Esophagus squamous epithelium (tissue), 4 donors: ENCODE measurements at regions not wholly inside any gene's neighbourhood (a gene's known extent, or its start where the extent isn't known, plus 50 kb on each side); places are given as distances from the start of the nearest gene placed in this dataset.

ENCODE experiments used
- POLR2A ChIP-seq, 4 donors: fragments of 450-650 bp; IDR thresholded peaks; one replicate each; pipeline ENCODE4 v1.6.1; 2017; ENCODE audit warnings: antibody characterized with exemption in 4 of 4, mild to moderate bottlenecking in 4 of 4, moderate library complexity in 3 of 4
- TF ChIP-seq, protein P1 (sequence below), 6 experiments: fragments of 450-650 bp in 4 of 6; fragments of 200-600 bp in 2 of 6; sonication (generic) in 2 of 6; IDR thresholded peaks; one replicate each; pipeline ENCODE4 v1.5.1; 2016 to 2019; ENCODE audit warnings: antibody characterized with exemption in 6 of 6, mild to moderate bottlenecking in 4 of 6, moderate library complexity in 4 of 6

DNA sequence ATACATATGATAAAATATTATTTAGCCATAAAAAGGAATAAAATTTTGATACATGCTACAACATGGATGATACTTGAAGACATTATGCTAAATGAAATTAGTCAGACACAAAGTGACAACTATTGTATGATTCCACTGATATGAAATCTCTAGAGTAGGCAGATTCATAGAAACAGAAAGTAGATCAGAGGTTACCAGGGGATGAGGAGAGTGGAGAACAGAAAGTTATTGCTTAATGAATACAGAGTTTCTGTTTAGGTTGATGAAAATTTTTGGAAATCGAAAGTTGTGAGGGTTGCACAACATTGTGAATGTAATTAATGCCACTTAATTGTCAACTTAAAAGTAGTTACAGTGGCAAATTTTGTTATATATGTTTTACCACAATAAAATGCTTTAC, 315.7 kb upstream of the USP25 start:
- TF ChIP-seq, protein P1, sequence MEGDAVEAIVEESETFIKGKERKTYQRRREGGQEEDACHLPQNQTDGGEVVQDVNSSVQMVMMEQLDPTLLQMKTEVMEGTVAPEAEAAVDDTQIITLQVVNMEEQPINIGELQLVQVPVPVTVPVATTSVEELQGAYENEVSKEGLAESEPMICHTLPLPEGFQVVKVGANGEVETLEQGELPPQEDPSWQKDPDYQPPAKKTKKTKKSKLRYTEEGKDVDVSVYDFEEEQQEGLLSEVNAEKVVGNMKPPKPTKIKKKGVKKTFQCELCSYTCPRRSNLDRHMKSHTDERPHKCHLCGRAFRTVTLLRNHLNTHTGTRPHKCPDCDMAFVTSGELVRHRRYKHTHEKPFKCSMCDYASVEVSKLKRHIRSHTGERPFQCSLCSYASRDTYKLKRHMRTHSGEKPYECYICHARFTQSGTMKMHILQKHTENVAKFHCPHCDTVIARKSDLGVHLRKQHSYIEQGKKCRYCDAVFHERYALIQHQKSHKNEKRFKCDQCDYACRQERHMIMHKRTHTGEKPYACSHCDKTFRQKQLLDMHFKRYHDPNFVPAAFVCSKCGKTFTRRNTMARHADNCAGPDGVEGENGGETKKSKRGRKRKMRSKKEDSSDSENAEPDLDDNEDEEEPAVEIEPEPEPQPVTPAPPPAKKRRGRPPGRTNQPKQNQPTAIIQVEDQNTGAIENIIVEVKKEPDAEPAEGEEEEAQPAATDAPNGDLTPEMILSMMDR (IDR thresholded peaks at IDR 0.05): no peak
- TF ChIP-seq POLR2A (IDR thresholded peaks at IDR 0.05): no peak
